ENCODE measurements at regions not wholly inside any gene's neighbourhood (a gene's known extent, or its start where the extent isn't known, plus 50 kb on each side); places are given as distances from the start of the nearest gene placed in this dataset.

- no peak for DNase-seq
- Histone ChIP-seq H3K4me3 (no peak overlapping the region), H3K36me3 (no peaks in the 10 kb centered on the region), H3K4me1 (no peaks in the 10 kb centered on the region), H3K9me3 (peaks cover 0 to 17% (median 5%) of the 10 kb centered on the region in 3 donors), H3K27ac (no peak overlapping the region), H3K27me3 (peaks cover 0 to 43% of the 10 kb centered on the region in 2 donors)
- intact Hi-C loops (cut with DNase I; ENCODE audit: low total_unique reads) = no loop called here
- peak; percentile 52 to 71 for TF ChIP-seq CTCF (IDR thresholded peaks at IDR 0.05)
These were observed 66.7 kb downstream of the RPP21 start for GRCh38 chr6:30411515-30412207.

GRCh38 chr6:30418448-30418847 is 70.9 kb upstream of the HLA-E start:
- Histone ChIP-seq H3K27me3 (peaks cover 0 to 33% of the 10 kb centered on the region in 2 donors), H3K4me1 (no peaks in the 10 kb centered on the region), H3K4me3 (no peak overlapping the region), H3K36me3 (no peaks in the 10 kb centered on the region), H3K9me3 (no peaks in the 10 kb centered on the region), H3K27ac (no peak overlapping the region)
- intact Hi-C loops (cut with DNase I; ENCODE audit: low total_unique reads) = no loop called here
- no peak for DNase-seq
- no peak for TF ChIP-seq CTCF (IDR thresholded peaks at IDR 0.05)

- no peak overlapping the region for H3K27ac ChIP-seq
- TF ChIP-seq CTCF (IDR thresholded peaks at IDR 0.05) = no peak
- DNase-seq = no peak
- H3K4me3 ChIP-seq = no peak overlapping the region
- no peaks in the 10 kb centered on the region for H3K4me1 ChIP-seq
- peaks cover 0 to 7% (median 5%) of the 10 kb centered on the region in 3 donors for H3K9me3 ChIP-seq
- H3K36me3 ChIP-seq = no peaks in the 10 kb centered on the region
- H3K27me3 ChIP-seq = peaks cover 0 to 31% of the 10 kb centered on the region in 2 donors
- intact Hi-C loops (cut with DNase I; ENCODE audit: low total_unique reads) = no loop called here
These were observed 64.8 kb upstream of the HLA-E start for GRCh38 chr6:30424549-30424948.

Measured in tibial artery (tissue), 4 donors.